ENCODE measurements at regions not wholly inside any gene's neighbourhood (a gene's known extent, or its start where the extent isn't known, plus 50 kb on each side); places are given as distances from the start of the nearest gene placed in this dataset.

- Histone ChIP-seq H3K9ac (ENCODE audit: control insufficient read depth, insufficient read depth, low read length) (no peak overlapping the region), H4K20me1 (ENCODE audit: control insufficient read depth, insufficient read depth) (no peaks in the 10 kb centered on the region), H3K4me3 (no peak overlapping the region), H2AFZ (ENCODE audit: control insufficient read depth, low read depth, low read length) (no peak overlapping the region), H3K27ac (ENCODE audit: control insufficient read depth, insufficient read depth) (no peak overlapping the region), H3K27me3 (replicated peaks in 1 of 2; ENCODE audit: control insufficient read depth in 2 of 2, insufficient read depth in 2 of 2, low read length in 1 of 2) (no peaks in the 10 kb centered on the region; a peak in 1 of 4 replicates), H3K36me3 (ENCODE audit: control insufficient read depth in 2 of 2, insufficient read depth in 2 of 2, low read length in 1 of 2) (no peaks in the 10 kb centered on the region), H3K9me3 (replicated peaks; ENCODE audit: control insufficient read depth, insufficient read depth, low read length) (no peaks in the 10 kb centered on the region), H3K79me2 (ENCODE audit: control insufficient read depth, insufficient read depth, low read length) (no peaks in the 10 kb centered on the region), H3K4me2 (ENCODE audit: control insufficient read depth, insufficient read depth) (no peak overlapping the region), H3K4me1 (ENCODE audit: control insufficient read depth, insufficient read depth, low read length) (no peaks in the 10 kb centered on the region)
- ChIA-PET RAD21 (ENCODE audit: unreplicated experiment) (no interaction called here), SMC1A (ENCODE audit: uncharacterized antibody, unreplicated experiment) (interaction anchor here (0.7 to 1.0 kb wide), 3 partner anchors 29 to 248 kb away, joined by 3 read pairs; no protein-coding TSS in a partner anchor), POLR2A (no interaction called here), CTCF (interaction anchor here (0.6 to 1.0 kb wide), 2 partner anchors 248 to 481 kb away, joined by 3 read pairs; no protein-coding TSS in a partner anchor)
- DNase-seq (ENCODE audit: low read depth, low spot score) (no peak), FAIRE-seq (no peak), ATAC-seq (no peak)
- intact Hi-C loops (cut with micrococcal nuclease; ENCODE audit: unreplicated experiment) (loop anchor here (1.0 kb wide), 1 partner anchor 247 kb away; no protein-coding TSS in a partner anchor), in situ Hi-C loops (cut with MboI) (loop anchor here (5.0 kb wide), 1 partner anchor 246 kb away; no protein-coding TSS in a partner anchor)
- no TSS peak for BruUV-seq (replicated peaks)
- TF ChIP-seq SRF (IDR thresholded peaks at IDR 0.05; ENCODE audit: low read depth in 2 of 2, low read length in 2 of 2) (no peak), ZBED1 (IDR thresholded peaks at IDR 0.05; ENCODE audit: borderline replicate concordance) (no peak), ZSCAN29 (IDR thresholded peaks at IDR 0.05) (no peak), NBN (IDR thresholded peaks at IDR 0.05) (no peak), CTCF (IDR thresholded peaks at IDR 0.05 in 2 of 3, conservative IDR thresholded peaks at IDR 0.05 in 1 of 3; ENCODE audit: control insufficient read depth in 2 of 3, extremely low read depth in 1 of 3, insufficient read depth in 1 of 3, low read depth in 3 of 3, low read length in 3 of 3) (no peak), NFIC (IDR thresholded peaks at IDR 0.05; ENCODE audit: low read depth, low read length) (no peak), CBX3 (IDR thresholded peaks at IDR 0.05; ENCODE audit: borderline replicate concordance, low read depth) (no peak), SUZ12 (IDR thresholded peaks at IDR 0.05; ENCODE audit: unreplicated experiment) (no peak), BRCA1 (IDR thresholded peaks at IDR 0.05; ENCODE audit: low read depth, low read length) (no peak), ZBTB33 (IDR thresholded peaks at IDR 0.05) (no peak), BMI1 (IDR thresholded peaks at IDR 0.05; ENCODE audit: borderline replicate concordance) (no peak)
Measured at GRCh38 chr13:44191103-44191502, 182.5 kb upstream of the SERP2 start.

Measured in GM12878 (cell line).